Gastroesophageal sphincter (tissue), 3 donors: ENCODE measurements at regions not wholly inside any gene's neighbourhood (a gene's known extent, or its start where the extent isn't known, plus 50 kb on each side); places are given as distances from the start of the nearest gene placed in this dataset.

ENCODE experiments used
- CTCF ChIP-seq, 4 experiments: fragments of 200-600 bp in 2 of 4; fragments of 450-650 bp in 2 of 4; sonication (generic) in 1 of 4; IDR thresholded peaks; one replicate each; pipeline ENCODE4 v1.5.1; 2017 to 2019; ENCODE audit warnings: antibody characterized with exemption in 4 of 4, mild to moderate bottlenecking in 2 of 4, moderate library complexity in 2 of 4
- EP300 ChIP-seq: sonication (generic); formaldehyde crosslinking; IDR thresholded peaks from one replicate; pipeline ENCODE4 v1.6.1; 2017; ENCODE audit warnings: antibody characterized with exemption, mild to moderate bottlenecking
- POLR2AphosphoS5 ChIP-seq: sonication (generic); formaldehyde crosslinking; IDR thresholded peaks from one replicate; pipeline ENCODE4 v1.6.1; 2017; ENCODE audit warnings: antibody characterized with exemption

GRCh38 chr22:48871176-48871840 lies 956.4 kb downstream of the BRD1 start:
- TF ChIP-seq CTCF (IDR thresholded peaks at IDR 0.05), result no peak
- no peak for TF ChIP-seq EP300
- no peak for TF ChIP-seq POLR2AphosphoS5
